ENCODE measurements at regions not wholly inside any gene's neighbourhood (a gene's known extent, or its start where the extent isn't known, plus 50 kb on each side); places are given as distances from the start of the nearest gene placed in this dataset.

- DNase-seq, result no peak
- 63 to 72% (median 70%) methylated on average over 7 of the region's 7 CpGs for WGBS, 3 donors
Observed at GRCh38 chr7:33661430-33662160, 243.7 kb upstream of the BMPER start.

GRCh38 chr7:33666531-33666930, 238.8 kb upstream of the BMPER start:
- no peak for TF ChIP-seq POLR2A (IDR thresholded peaks at IDR 0.05)
- TF ChIP-seq EP300 (IDR thresholded peaks at IDR 0.05), result no peak
- TF ChIP-seq CTCF (IDR thresholded peaks at IDR 0.05), result no peak
- Histone ChIP-seq H3K4me1 (ENCODE audit: insufficient read depth) (no peaks in the 10 kb centered on the region), H3K27me3 (no peaks in the 10 kb centered on the region), H3K9me3 (no peaks in the 10 kb centered on the region), H3K4me3 (no peak overlapping the region), H3K36me3 (no peaks in the 10 kb centered on the region), H3K27ac (no peak overlapping the region)
- intact Hi-C loops (cut with DNase I), result no loop called here
- no peak for DNase-seq

More at GRCh38 chr7:33661430-33662160, 243.7 kb upstream of the BMPER start:
- no peaks in the 10 kb centered on the region for H3K36me3 ChIP-seq
- H3K9me3 ChIP-seq, result no peaks in the 10 kb centered on the region
- H3K4me3 ChIP-seq, result no peak overlapping the region
- intact Hi-C loops (cut with DNase I), result no loop called here
- H3K4me1 ChIP-seq (ENCODE audit: insufficient read depth), result no peaks in the 10 kb centered on the region
- no peaks in the 10 kb centered on the region for H3K27me3 ChIP-seq
- H3K27ac ChIP-seq, result no peak overlapping the region
- TF ChIP-seq CTCF (IDR thresholded peaks at IDR 0.05) (no peak), EP300 (IDR thresholded peaks at IDR 0.05) (no peak), POLR2A (IDR thresholded peaks at IDR 0.05) (no peak)

GRCh38 chr7:33667196-33667595, 238.1 kb upstream of the BMPER start:
- Histone ChIP-seq H3K36me3 (no peaks in the 10 kb centered on the region), H3K27ac (no peak overlapping the region), H3K9me3 (no peaks in the 10 kb centered on the region), H3K4me1 (ENCODE audit: insufficient read depth) (no peaks in the 10 kb centered on the region), H3K4me3 (no peak overlapping the region), H3K27me3 (no peaks in the 10 kb centered on the region)
- no peak for DNase-seq
- intact Hi-C loops (cut with DNase I), result no loop called here
- TF ChIP-seq POLR2A (IDR thresholded peaks at IDR 0.05) (no peak), CTCF (IDR thresholded peaks at IDR 0.05) (no peak), EP300 (IDR thresholded peaks at IDR 0.05) (no peak)

GRCh38 chr7:33669251-33669670, 236.1 kb upstream of the BMPER start:
- Histone ChIP-seq H3K36me3 (no peaks in the 10 kb centered on the region), H3K4me3 (no peak overlapping the region), H3K4me1 (ENCODE audit: insufficient read depth) (no peaks in the 10 kb centered on the region), H3K27ac (no peak overlapping the region), H3K27me3 (no peaks in the 10 kb centered on the region), H3K9me3 (no peaks in the 10 kb centered on the region)
- DNase-seq, result no peak
- TF ChIP-seq CTCF (IDR thresholded peaks at IDR 0.05) (no peak), EP300 (IDR thresholded peaks at IDR 0.05) (no peak), POLR2A (IDR thresholded peaks at IDR 0.05) (no peak)
- intact Hi-C loops (cut with DNase I), result no loop called here
- WGBS, 3 donors, result 21 to 47% (median 35%) methylated on average over 5 of the region's 5 CpGs
